K562 (cell line): ENCODE measurements at regions not wholly inside any gene's neighbourhood (a gene's known extent, or its start where the extent isn't known, plus 50 kb on each side); places are given as distances from the start of the nearest gene placed in this dataset.

ENCODE experiments used
- ATAC-seq: fragments of 200-7000 bp; cut with Tn5 transposase; 3 replicates; pipeline ENCODE4 v1.9.1; 2020; ENCODE audit warnings: moderate library complexity
- BruUV-seq: library from RNA; stranded (reverse); fragments of 400-500 nt; replicated peaks from 2 replicates; lab custom pipeline; 2021; lab: Mats Ljungman, UMichigan
- CTCF ChIA-PET: fragments of 300-600 bp; formaldehyde crosslinking; extraction: SDS; loops from one replicate; lab custom pipeline; 2021; ENCODE audit warnings: low intra/inter-chr PET ratio; lab: Yijun Ruan, JAX
- POLR2A ChIA-PET: fragments of 300-600, 350-650 bp; sonication (Branson Sonifier 250); formaldehyde crosslinking; extraction: SDS; loops from one replicate; lab custom pipeline; 2021; ENCODE audit warnings: antibody characterized with exemption, inconsistent platforms; lab: Yijun Ruan, JAX
- DNase-seq, 4 experiments: peaks; one replicate each; pipeline versions ENCODE4 v3.0.0 to v3.0.0-alpha.2; 2011 to 2018; ENCODE audit warnings: low spot score in 3 of 4, mixed read lengths in 3 of 4; ENCODE audit errors: extremely low read depth in 1 of 4
- FAIRE-seq: peaks from 2 replicates; lab custom pipeline; 2011; peaks lifted over from hg19 to GRCh38; lab: Jason Lieb, UNC
- H2AFZ ChIP-seq: 2 replicates; pipeline ENCODE4 v1.6.0; 2011; ENCODE audit warnings: low read depth, low read length, control low read depth, inconsistent platforms
- H3K27ac ChIP-seq: fragments of 200-600 bp; 3 replicates; pipeline ENCODE4 v1.8.0; 2011; ENCODE audit warnings: low read depth, mild to moderate bottlenecking, control low read depth, inconsistent platforms, low read length, moderate library complexity, mixed read lengths; ENCODE audit errors: extremely low read depth
- H3K27me3 ChIP-seq, 2 experiments: fragments of 300-600 bp in 1 of 2; 2 replicates in 1 of 2; 3 replicates in 1 of 2; pipeline versions ENCODE4 v1.6.0 to v1.8.0; 2011; ENCODE audit warnings: inconsistent platforms in 2 of 2, low read length in 2 of 2, mild to moderate bottlenecking in 1 of 2, mixed read lengths in 1 of 2, moderate library complexity in 1 of 2; ENCODE audit not compliant: control insufficient read depth in 2 of 2, insufficient read depth in 2 of 2
- H3K36me3 ChIP-seq: fragments of 300-600 bp; 3 replicates; pipeline ENCODE4 v1.8.0; 2011; ENCODE audit warnings: mild to moderate bottlenecking, low read length, inconsistent platforms; ENCODE audit not compliant: control insufficient read depth, insufficient read depth
- H3K4me1 ChIP-seq, 2 experiments: fragments of 200-600 bp in 1 of 2; replicated peaks in 1 of 2; 2 replicates in 1 of 2; 3 replicates in 1 of 2; pipeline versions ENCODE4 v1.5.1 to v1.8.0; 2011; ENCODE audit warnings: inconsistent platforms in 2 of 2, low read length in 2 of 2, mild to moderate bottlenecking in 1 of 2, mixed read lengths in 1 of 2, moderate library complexity in 1 of 2; ENCODE audit not compliant: control insufficient read depth in 2 of 2, insufficient read depth in 2 of 2
- H3K4me2 ChIP-seq: 2 replicates; pipeline ENCODE4 v1.6.1; 2011; ENCODE audit warnings: low read length, control low read depth, inconsistent platforms, mixed read lengths; ENCODE audit not compliant: insufficient read depth
- H3K4me3 ChIP-seq: fragments of 200-600 bp; sonication (generic), shearing (Covaris generic); 2 replicates; pipeline ENCODE4 v1.5.1; 2016; ENCODE audit warnings: control low read depth, inconsistent platforms
- H3K79me2 ChIP-seq: fragments of 200-600 bp; 3 replicates; pipeline ENCODE4 v1.8.0; 2011; ENCODE audit warnings: low read length, inconsistent platforms; ENCODE audit not compliant: control insufficient read depth, insufficient read depth
- H3K9ac ChIP-seq, 2 experiments: 2 replicates each; pipeline versions ENCODE4 v1.6.0 to v1.6.1; 2011; ENCODE audit warnings: low read depth in 2 of 2, low read length in 2 of 2, control low read depth in 1 of 2, inconsistent platforms in 1 of 2, mild to moderate bottlenecking in 1 of 2, mixed read lengths in 1 of 2; ENCODE audit not compliant: insufficient read depth in 1 of 2
- H3K9me1 ChIP-seq: one replicate; pipeline ENCODE4 v1.6.0; 2011; ENCODE audit warnings: inconsistent platforms, mild to moderate bottlenecking, low read length, moderate library complexity; ENCODE audit not compliant: control insufficient read depth, insufficient read depth
- H3K9me3 ChIP-seq: replicated peaks from 2 replicates; pipeline ENCODE4 v1.5.1; 2011; ENCODE audit warnings: low read depth, low read length, inconsistent platforms; ENCODE audit not compliant: control insufficient read depth, insufficient read depth
- H4K20me1 ChIP-seq: replicated peaks from 2 replicates; pipeline ENCODE4 v1.6.1; 2011; ENCODE audit warnings: low read length, inconsistent platforms, mixed read lengths; ENCODE audit not compliant: control insufficient read depth, insufficient read depth
- C11orf30 ChIP-seq: fragments of 450-650 bp; IDR thresholded peaks from 2 replicates; pipeline ENCODE4 v1.6.1; 2016; ENCODE audit warnings: low read depth, mild to moderate bottlenecking
- HDAC1 ChIP-seq, 2 experiments: fragments of 450-650 bp; IDR thresholded peaks; 2 replicates each; pipeline ENCODE4 v1.6.1; 2016 to 2017; ENCODE audit warnings: inconsistent platforms in 1 of 2, mild to moderate bottlenecking in 1 of 2, moderate library complexity in 1 of 2
- SRSF3 ChIP-seq: fragments of 200-400 bp; formaldehyde crosslinking; IDR thresholded peaks from 2 replicates; pipeline ENCODE4 v1.6.1; 2016; ENCODE audit warnings: mild to moderate bottlenecking, low read length, moderate library complexity; ENCODE audit not compliant: insufficient read depth
- WGBS: fragments of 100-300 bp; shearing (Covaris generic); methylation state at CpG from one replicate; pipeline ENCODE4 v1.1.6; 2016; ENCODE audit warnings: low coverage, mixed read lengths; ENCODE audit not compliant: insufficient coverage; ENCODE audit errors: missing lambda C conversion rate; 5-methylcytosine and 5-hydroxymethylcytosine counted together
- in situ Hi-C: fragments of 300-500 bp; cut with MboI; formaldehyde crosslinking; loops from 4 replicates; pipeline ENCODE4 v1.15.0; 2018; ENCODE audit warnings: inconsistent platforms, mixed read lengths
- intact Hi-C: fragments of 100-400 bp; cut with micrococcal nuclease; formaldehyde crosslinking; loops from 2 replicates; pipeline ENCODE4 v1.14.2; 2022
- TF ChIP-seq, protein P1 (sequence below): fragments of 450-650 bp; IDR thresholded peaks from 2 replicates; pipeline ENCODE4 v1.6.1; 2018; ENCODE audit not compliant: partially characterized antibody
- TF ChIP-seq, protein P2 (sequence below): fragments of 450-650 bp; formaldehyde crosslinking; IDR thresholded peaks from 2 replicates; pipeline ENCODE4 v1.4.0; 2022; ENCODE audit warnings: missing genetic modification characterization
- TF ChIP-seq, protein P3 (sequence below): fragments of 250-450 bp; sonication (Bioruptor Pico); IDR thresholded peaks from 2 replicates; pipeline ENCODE4 v1.4.0; 2020
- TF ChIP-seq, protein P4 (sequence below): fragments of 250-450 bp; sonication (Bioruptor Pico); IDR thresholded peaks from 2 replicates; pipeline ENCODE4 v1.5.0; 2020; ENCODE audit warnings: mild to moderate bottlenecking, borderline replicate concordance
- TF ChIP-seq, protein P5 (sequence below): fragments of 250-450 bp; sonication (Bioruptor Pico); IDR thresholded peaks from 2 replicates; pipeline ENCODE4 v1.5.0; 2021

DNA sequence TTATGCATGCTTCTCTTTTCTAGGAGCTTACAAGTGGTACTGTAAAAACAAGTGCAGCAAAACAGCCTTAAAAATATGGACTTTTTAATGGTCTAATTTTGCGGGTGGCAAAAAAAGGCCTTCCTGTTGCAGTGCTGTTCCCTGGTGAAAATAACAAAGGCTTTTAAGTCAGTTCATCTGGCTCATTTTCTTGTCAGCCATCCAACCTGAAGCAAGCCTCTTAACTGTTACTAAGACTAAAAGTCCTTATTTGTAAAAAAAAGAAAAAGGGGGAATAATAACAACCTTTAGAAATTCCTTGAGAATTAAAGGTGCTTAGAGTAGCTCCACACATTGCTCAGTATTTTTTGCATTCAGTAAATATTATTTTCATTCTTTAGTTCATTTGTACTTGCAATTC is 200.5 kb upstream of the CHORDC1 start:
- POLR2A ChIA-PET, result no interaction called here
- FAIRE-seq (no peak), ATAC-seq (no peak), DNase-seq (no peak)
- no peak overlapping the region for H3K4me3 ChIP-seq
- no peaks in the 10 kb centered on the region for H3K9me3 ChIP-seq
- no peak overlapping the region for H3K9ac ChIP-seq
- no peak overlapping the region for H2AFZ ChIP-seq
- no peaks in the 10 kb centered on the region for H4K20me1 ChIP-seq
- H3K36me3 ChIP-seq, result no peaks in the 10 kb centered on the region
- no peak overlapping the region for H3K27ac ChIP-seq
- H3K79me2 ChIP-seq, result no peaks in the 10 kb centered on the region
- WGBS, result 0% methylated on average over 1 of the region's 1 CpG
- CTCF ChIA-PET, result no interaction called here
- H3K27me3 ChIP-seq, result no peaks in the 10 kb centered on the region
- no TSS peak for BruUV-seq
- intact Hi-C loops (no loop called here), in situ Hi-C loops (no loop called here)
- H3K4me1 ChIP-seq, result no peaks in the 10 kb centered on the region
- H3K9me1 ChIP-seq, result no peaks in the 10 kb centered on the region
- H3K4me2 ChIP-seq, result no peak overlapping the region
- TF ChIP-seq SRSF3 (no peak), C11orf30 (no peak), HDAC1 (IDR thresholded peaks at IDR 0.05) (no peak)
- TF ChIP-seq, protein P1, sequence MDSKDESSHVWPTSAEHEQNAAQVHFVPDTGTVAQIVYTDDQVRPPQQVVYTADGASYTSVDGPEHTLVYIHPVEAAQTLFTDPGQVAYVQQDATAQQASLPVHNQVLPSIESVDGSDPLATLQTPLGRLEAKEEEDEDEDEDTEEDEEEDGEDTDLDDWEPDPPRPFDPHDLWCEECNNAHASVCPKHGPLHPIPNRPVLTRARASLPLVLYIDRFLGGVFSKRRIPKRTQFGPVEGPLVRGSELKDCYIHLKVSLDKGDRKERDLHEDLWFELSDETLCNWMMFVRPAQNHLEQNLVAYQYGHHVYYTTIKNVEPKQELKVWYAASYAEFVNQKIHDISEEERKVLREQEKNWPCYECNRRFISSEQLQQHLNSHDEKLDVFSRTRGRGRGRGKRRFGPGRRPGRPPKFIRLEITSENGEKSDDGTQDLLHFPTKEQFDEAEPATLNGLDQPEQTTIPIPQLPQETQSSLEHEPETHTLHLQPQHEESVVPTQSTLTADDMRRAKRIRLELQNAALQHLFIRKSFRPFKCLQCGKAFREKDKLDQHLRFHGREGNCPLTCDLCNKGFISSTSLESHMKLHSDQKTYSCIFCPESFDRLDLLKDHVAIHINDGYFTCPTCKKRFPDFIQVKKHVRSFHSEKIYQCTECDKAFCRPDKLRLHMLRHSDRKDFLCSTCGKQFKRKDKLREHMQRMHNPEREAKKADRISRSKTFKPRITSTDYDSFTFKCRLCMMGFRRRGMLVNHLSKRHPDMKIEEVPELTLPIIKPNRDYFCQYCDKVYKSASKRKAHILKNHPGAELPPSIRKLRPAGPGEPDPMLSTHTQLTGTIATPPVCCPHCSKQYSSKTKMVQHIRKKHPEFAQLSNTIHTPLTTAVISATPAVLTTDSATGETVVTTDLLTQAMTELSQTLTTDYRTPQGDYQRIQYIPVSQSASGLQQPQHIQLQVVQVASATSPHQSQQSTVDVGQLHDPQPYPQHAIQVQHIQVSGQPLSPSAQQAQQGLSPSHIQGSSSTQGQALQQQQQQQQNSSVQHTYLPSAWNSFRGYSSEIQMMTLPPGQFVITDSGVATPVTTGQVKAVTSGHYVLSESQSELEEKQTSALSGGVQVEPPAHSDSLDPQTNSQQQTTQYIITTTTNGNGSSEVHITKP, result no peak
- TF ChIP-seq, protein P2, sequence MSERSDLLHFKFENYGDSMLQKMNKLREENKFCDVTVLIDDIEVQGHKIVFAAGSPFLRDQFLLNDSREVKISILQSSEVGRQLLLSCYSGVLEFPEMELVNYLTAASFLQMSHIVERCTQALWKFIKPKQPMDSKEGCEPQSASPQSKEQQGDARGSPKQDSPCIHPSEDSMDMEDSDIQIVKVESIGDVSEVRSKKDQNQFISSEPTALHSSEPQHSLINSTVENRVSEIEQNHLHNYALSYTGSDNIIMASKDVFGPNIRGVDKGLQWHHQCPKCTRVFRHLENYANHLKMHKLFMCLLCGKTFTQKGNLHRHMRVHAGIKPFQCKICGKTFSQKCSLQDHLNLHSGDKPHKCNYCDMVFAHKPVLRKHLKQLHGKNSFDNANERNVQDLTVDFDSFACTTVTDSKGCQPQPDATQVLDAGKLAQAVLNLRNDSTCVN (CRISPR knock-in tag), result no peak
- TF ChIP-seq, protein P3, sequence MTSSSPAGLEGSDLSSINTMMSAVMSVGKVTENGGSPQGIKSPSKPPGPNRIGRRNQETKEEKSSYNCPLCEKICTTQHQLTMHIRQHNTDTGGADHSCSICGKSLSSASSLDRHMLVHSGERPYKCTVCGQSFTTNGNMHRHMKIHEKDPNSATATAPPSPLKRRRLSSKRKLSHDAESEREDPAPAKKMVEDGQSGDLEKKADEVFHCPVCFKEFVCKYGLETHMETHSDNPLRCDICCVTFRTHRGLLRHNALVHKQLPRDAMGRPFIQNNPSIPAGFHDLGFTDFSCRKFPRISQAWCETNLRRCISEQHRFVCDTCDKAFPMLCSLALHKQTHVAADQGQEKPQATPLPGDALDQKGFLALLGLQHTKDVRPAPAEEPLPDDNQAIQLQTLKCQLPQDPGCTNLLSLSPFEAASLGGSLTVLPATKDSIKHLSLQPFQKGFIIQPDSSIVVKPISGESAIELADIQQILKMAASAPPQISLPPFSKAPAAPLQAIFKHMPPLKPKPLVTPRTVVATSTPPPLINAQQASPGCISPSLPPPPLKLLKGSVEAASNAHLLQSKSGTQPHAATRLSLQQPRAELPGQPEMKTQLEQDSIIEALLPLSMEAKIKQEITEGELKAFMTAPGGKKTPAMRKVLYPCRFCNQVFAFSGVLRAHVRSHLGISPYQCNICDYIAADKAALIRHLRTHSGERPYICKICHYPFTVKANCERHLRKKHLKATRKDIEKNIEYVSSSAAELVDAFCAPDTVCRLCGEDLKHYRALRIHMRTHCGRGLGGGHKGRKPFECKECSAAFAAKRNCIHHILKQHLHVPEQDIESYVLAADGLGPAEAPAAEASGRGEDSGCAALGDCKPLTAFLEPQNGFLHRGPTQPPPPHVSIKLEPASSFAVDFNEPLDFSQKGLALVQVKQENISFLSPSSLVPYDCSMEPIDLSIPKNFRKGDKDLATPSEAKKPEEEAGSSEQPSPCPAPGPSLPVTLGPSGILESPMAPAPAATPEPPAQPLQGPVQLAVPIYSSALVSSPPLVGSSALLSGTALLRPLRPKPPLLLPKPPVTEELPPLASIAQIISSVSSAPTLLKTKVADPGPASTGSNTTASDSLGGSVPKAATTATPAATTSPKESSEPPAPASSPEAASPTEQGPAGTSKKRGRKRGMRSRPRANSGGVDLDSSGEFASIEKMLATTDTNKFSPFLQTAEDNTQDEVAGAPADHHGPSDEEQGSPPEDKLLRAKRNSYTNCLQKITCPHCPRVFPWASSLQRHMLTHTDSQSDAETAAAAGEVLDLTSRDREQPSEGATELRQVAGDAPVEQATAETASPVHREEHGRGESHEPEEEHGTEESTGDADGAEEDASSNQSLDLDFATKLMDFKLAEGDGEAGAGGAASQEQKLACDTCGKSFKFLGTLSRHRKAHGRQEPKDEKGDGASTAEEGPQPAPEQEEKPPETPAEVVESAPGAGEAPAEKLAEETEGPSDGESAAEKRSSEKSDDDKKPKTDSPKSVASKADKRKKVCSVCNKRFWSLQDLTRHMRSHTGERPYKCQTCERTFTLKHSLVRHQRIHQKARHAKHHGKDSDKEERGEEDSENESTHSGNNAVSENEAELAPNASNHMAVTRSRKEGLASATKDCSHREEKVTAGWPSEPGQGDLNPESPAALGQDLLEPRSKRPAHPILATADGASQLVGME (CRISPR knock-in tag), result no peak
- TF ChIP-seq, protein P4, sequence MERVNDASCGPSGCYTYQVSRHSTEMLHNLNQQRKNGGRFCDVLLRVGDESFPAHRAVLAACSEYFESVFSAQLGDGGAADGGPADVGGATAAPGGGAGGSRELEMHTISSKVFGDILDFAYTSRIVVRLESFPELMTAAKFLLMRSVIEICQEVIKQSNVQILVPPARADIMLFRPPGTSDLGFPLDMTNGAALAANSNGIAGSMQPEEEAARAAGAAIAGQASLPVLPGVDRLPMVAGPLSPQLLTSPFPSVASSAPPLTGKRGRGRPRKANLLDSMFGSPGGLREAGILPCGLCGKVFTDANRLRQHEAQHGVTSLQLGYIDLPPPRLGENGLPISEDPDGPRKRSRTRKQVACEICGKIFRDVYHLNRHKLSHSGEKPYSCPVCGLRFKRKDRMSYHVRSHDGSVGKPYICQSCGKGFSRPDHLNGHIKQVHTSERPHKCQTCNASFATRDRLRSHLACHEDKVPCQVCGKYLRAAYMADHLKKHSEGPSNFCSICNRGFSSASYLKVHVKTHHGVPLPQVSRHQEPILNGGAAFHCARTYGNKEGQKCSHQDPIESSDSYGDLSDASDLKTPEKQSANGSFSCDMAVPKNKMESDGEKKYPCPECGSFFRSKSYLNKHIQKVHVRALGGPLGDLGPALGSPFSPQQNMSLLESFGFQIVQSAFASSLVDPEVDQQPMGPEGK, result no peak
- TF ChIP-seq, protein P5, sequence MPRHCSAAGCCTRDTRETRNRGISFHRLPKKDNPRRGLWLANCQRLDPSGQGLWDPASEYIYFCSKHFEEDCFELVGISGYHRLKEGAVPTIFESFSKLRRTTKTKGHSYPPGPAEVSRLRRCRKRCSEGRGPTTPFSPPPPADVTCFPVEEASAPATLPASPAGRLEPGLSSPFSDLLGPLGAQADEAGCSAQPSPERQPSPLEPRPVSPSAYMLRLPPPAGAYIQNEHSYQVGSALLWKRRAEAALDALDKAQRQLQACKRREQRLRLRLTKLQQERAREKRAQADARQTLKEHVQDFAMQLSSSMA (CRISPR knock-in tag), result no peak
